IMR-90 (cell line): ENCODE measurements at regions not wholly inside any gene's neighbourhood (a gene's known extent, or its start where the extent isn't known, plus 50 kb on each side); places are given as distances from the start of the nearest gene placed in this dataset.

Experiments
- ATAC-seq: fragments of 200-7000 bp; cut with Tn5 transposase; 2 replicates; pipeline ENCODE4 v1.9.1; 2020; ENCODE audit warnings: low read depth, mild to moderate bottlenecking, moderate library complexity
- BruUV-seq: library from RNA; stranded (reverse); fragments of 400-500 nt; replicated peaks from 2 replicates; lab custom pipeline; 2021; lab: Mats Ljungman, UMichigan
- CTCF ChIA-PET: fragments of 300-600 bp; formaldehyde crosslinking; extraction: SDS; loops from one replicate; lab custom pipeline; 2021; ENCODE audit warnings: antibody characterized with exemption; lab: Yijun Ruan, JAX
- POLR2A ChIA-PET: fragments of 300-600 bp; sonication (Branson Sonifier 250); formaldehyde crosslinking; loops from one replicate; lab custom pipeline; 2022; ENCODE audit warnings: antibody characterized with exemption; ENCODE audit not compliant: unreplicated experiment; lab: Charles Lee
- DNase-seq: peaks from one replicate; pipeline ENCODE4 v3.0.0; 2013
- H2AFZ ChIP-seq: replicated peaks from 2 replicates; pipeline ENCODE3; 2013; ENCODE audit warnings: low read length, mild to moderate bottlenecking; ENCODE audit not compliant: poor library complexity
- H2AK5ac ChIP-seq: 2 replicates; pipeline ENCODE4 v1.6.1; 2013; ENCODE audit warnings: low read depth, low read length, inconsistent platforms
- H2AK9ac ChIP-seq: replicated peaks from 2 replicates; pipeline ENCODE3; 2013; ENCODE audit warnings: mild to moderate bottlenecking, low read depth, low read length, moderate library complexity; ENCODE audit not compliant: poor library complexity
- H2BK120ac ChIP-seq: 2 replicates; pipeline ENCODE4 v1.6.1; 2013; ENCODE audit warnings: low read depth, low read length, inconsistent platforms
- H2BK15ac ChIP-seq: 3 replicates; pipeline ENCODE4 v1.6.1; 2013; ENCODE audit warnings: low read depth, low read length, inconsistent platforms
- H2BK20ac ChIP-seq: 2 replicates; pipeline ENCODE4 v1.6.1; 2013; ENCODE audit warnings: low read depth, mild to moderate bottlenecking, inconsistent platforms, low read length, moderate library complexity
- H2BK5ac ChIP-seq: 2 replicates; pipeline ENCODE4 v1.6.1; 2013; ENCODE audit warnings: mild to moderate bottlenecking, low read depth, low read length, inconsistent platforms; ENCODE audit not compliant: poor library complexity, severe bottlenecking
- H3K14ac ChIP-seq: replicated peaks from 2 replicates; pipeline ENCODE4 v1.6.1; 2013; ENCODE audit warnings: low read depth, low read length, inconsistent platforms
- H3K18ac ChIP-seq: 2 replicates; pipeline ENCODE4 v1.6.1; 2013; ENCODE audit warnings: low read depth, low read length, control low read depth
- H3K23ac ChIP-seq: 2 replicates; pipeline ENCODE4 v1.6.1; 2013; ENCODE audit warnings: low read depth, low read length, inconsistent platforms
- H3K27ac ChIP-seq: 2 replicates; pipeline ENCODE4 v1.5.1; 2013; ENCODE audit warnings: mild to moderate bottlenecking, control low read depth, low read length; ENCODE audit not compliant: insufficient read depth
- H3K27me3 ChIP-seq: 2 replicates; pipeline ENCODE4 v1.6.1; 2013; ENCODE audit warnings: low read length; ENCODE audit not compliant: control insufficient read depth, insufficient read depth
- H3K36me3 ChIP-seq: 2 replicates; pipeline ENCODE4 v1.6.1; 2013; ENCODE audit warnings: low read length, mixed read lengths; ENCODE audit not compliant: control insufficient read depth, insufficient read depth
- H3K4ac ChIP-seq: 2 replicates; pipeline ENCODE4 v1.6.1; 2013; ENCODE audit warnings: low read depth, low read length, inconsistent platforms
- H3K4me1 ChIP-seq: 2 replicates; pipeline ENCODE4 v1.6.1; 2013; ENCODE audit warnings: low read length, mixed read lengths; ENCODE audit not compliant: control insufficient read depth, insufficient read depth
- H3K4me2 ChIP-seq: 2 replicates; pipeline ENCODE4 v1.6.1; 2013; ENCODE audit warnings: low read depth, mild to moderate bottlenecking, control low read depth, low read length, moderate library complexity
- H3K4me3 ChIP-seq: 2 replicates; pipeline ENCODE4 v1.5.1; 2013; ENCODE audit warnings: low read depth, mild to moderate bottlenecking, control low read depth, low read length, moderate library complexity; ENCODE audit not compliant: insufficient read depth
- H3K56ac ChIP-seq: 2 replicates; pipeline ENCODE4 v1.6.1; 2013; ENCODE audit warnings: low read length, inconsistent platforms; ENCODE audit not compliant: insufficient read depth; ENCODE audit errors: extremely low read depth
- H3K79me1 ChIP-seq, 2 experiments: 2 replicates each; pipeline ENCODE4 v1.6.1; 2013; ENCODE audit warnings: low read length in 2 of 2, inconsistent platforms in 1 of 2, low read depth in 1 of 2
- H3K9ac ChIP-seq: 2 replicates; pipeline ENCODE4 v1.6.1; 2013; ENCODE audit warnings: low read depth, low read length, control low read depth
- H3K9me1 ChIP-seq: 2 replicates; pipeline ENCODE4 v1.6.1; 2013; ENCODE audit warnings: low read length, inconsistent platforms; ENCODE audit not compliant: insufficient read depth
- H3K9me3 ChIP-seq: 2 replicates; pipeline ENCODE4 v1.6.1; 2013; ENCODE audit warnings: low read length; ENCODE audit not compliant: control insufficient read depth, insufficient read depth
- H4K20me1 ChIP-seq: 2 replicates; pipeline ENCODE4 v1.6.1; 2013; ENCODE audit warnings: low read length, inconsistent platforms; ENCODE audit not compliant: insufficient read depth
- H4K5ac ChIP-seq: 2 replicates; pipeline ENCODE4 v1.6.1; 2013; ENCODE audit warnings: mild to moderate bottlenecking, low read depth, low read length, control low read depth
- H4K8ac ChIP-seq, 2 experiments: 2 replicates each; pipeline ENCODE4 v1.6.1; 2013; ENCODE audit warnings: low read depth in 2 of 2, low read length in 2 of 2, control low read depth in 1 of 2, inconsistent platforms in 1 of 2
- H4K91ac ChIP-seq: 2 replicates; pipeline ENCODE4 v1.6.1; 2013; ENCODE audit warnings: low read depth, low read length, inconsistent platforms; ENCODE audit not compliant: insufficient read depth
- BHLHE40 ChIP-seq: fragments of 150-350 bp; IDR thresholded peaks from 2 replicates; pipeline ENCODE4 v1.6.1; 2016; ENCODE audit warnings: mild to moderate bottlenecking, low read depth, low read length
- CEBPB ChIP-seq: IDR thresholded peaks from 2 replicates; pipeline ENCODE4 v1.6.1; 2012; ENCODE audit warnings: low read depth, low read length, improper control_type of control experiment
- FOS ChIP-seq: fragments of 150-350 bp; IDR thresholded peaks from 2 replicates; pipeline ENCODE4 v1.6.1; 2016; ENCODE audit warnings: low read depth, low read length
- MAFK ChIP-seq: IDR thresholded peaks from 2 replicates; pipeline ENCODE4 v1.6.1; 2012; ENCODE audit warnings: low read depth, low read length, improper control_type of control experiment
- MAZ ChIP-seq: IDR thresholded peaks from 2 replicates; pipeline ENCODE4 v1.6.1; 2012; ENCODE audit warnings: low read depth, mild to moderate bottlenecking, low read length, improper control_type of control experiment, moderate library complexity, borderline replicate concordance
- MXI1 ChIP-seq: IDR thresholded peaks from 2 replicates; pipeline ENCODE4 v1.6.1; 2012; ENCODE audit warnings: low read depth, mild to moderate bottlenecking, low read length, moderate library complexity, borderline replicate concordance
- NFE2L2 ChIP-seq: fragments of 150-350 bp; IDR thresholded peaks from 2 replicates; pipeline ENCODE4 v1.6.1; 2016; ENCODE audit warnings: low read depth, mild to moderate bottlenecking, low read length
- POLR2A ChIP-seq: IDR thresholded peaks from 2 replicates; pipeline ENCODE4 v1.6.1; 2012; ENCODE audit warnings: mild to moderate bottlenecking, low read depth, low read length
- RCOR1 ChIP-seq: IDR thresholded peaks from 2 replicates; pipeline ENCODE4 v1.6.1; 2012; ENCODE audit warnings: mild to moderate bottlenecking, low read length, improper control_type of control experiment; ENCODE audit not compliant: insufficient replicate concordance
- RFX5 ChIP-seq: IDR thresholded peaks from 2 replicates; pipeline ENCODE4 v1.8.0; 2012; ENCODE audit warnings: low read depth, mild to moderate bottlenecking, low read length, moderate library complexity
- SMC3 ChIP-seq: fragments of 150-350 bp; IDR thresholded peaks from 2 replicates; pipeline ENCODE4 v1.6.1; 2016; ENCODE audit warnings: low read depth, mild to moderate bottlenecking, antibody characterized with exemption, low read length, moderate library complexity
- WGBS, 2 experiments: methylation state at CpG; one replicate each; pipeline versions ENCODE4 v1.1.5 to v1.1.7; 2013; ENCODE audit warnings: missing lambda C conversion rate in 2 of 2; ENCODE audit not compliant: insufficient read length in 1 of 2; ENCODE audit errors: extremely low coverage in 2 of 2; 5-methylcytosine and 5-hydroxymethylcytosine counted together
- dilution Hi-C: fragments of 300-500 bp; cut with HindIII; formaldehyde crosslinking; loops from one replicate; pipeline ENCODE4 v1.14.3; 2018; ENCODE audit warnings: low sequenced_read_pairs; ENCODE audit not compliant: unreplicated experiment
- in situ Hi-C: fragments of 300-500 bp; cut with MboI; formaldehyde crosslinking; loops from 3 replicates; pipeline ENCODE4 v1.14.3; 2019; ENCODE audit warnings: low sequenced_read_pairs, inconsistent platforms, mixed read lengths
- intact Hi-C: fragments of 100-400 bp; cut with micrococcal nuclease; formaldehyde crosslinking; loops from 2 replicates; pipeline ENCODE4 v1.10.0; 2022
- TF ChIP-seq, protein P1 (sequence below): conservative IDR thresholded peaks from 2 replicates; pipeline ENCODE4 v1.5.1; 2012; ENCODE audit warnings: mild to moderate bottlenecking, low read depth, low read length, improper control_type of control experiment

- ATAC-seq (no peak), DNase-seq (no peak)
- Histone ChIP-seq H3K27ac (no peak overlapping the region), H4K20me1 (no peaks in the 10 kb centered on the region), H3K56ac (no peak overlapping the region), H3K4me1 (no peaks in the 10 kb centered on the region), H3K4me3 (no peak overlapping the region), H4K91ac (no peak overlapping the region), H3K4ac (no peak overlapping the region), H2AK5ac (no peak overlapping the region), H3K36me3 (no peaks in the 10 kb centered on the region), H3K18ac (no peak overlapping the region), H2BK20ac (no peak overlapping the region), H3K23ac (no peak overlapping the region), H2BK5ac (no peak overlapping the region), H3K9me1 (no peaks in the 10 kb centered on the region), H2BK15ac (no peak overlapping the region), H3K4me2 (no peak overlapping the region), H4K8ac (no peak overlapping the region), H2BK120ac (no peak overlapping the region), H2AK9ac (no peak overlapping the region), H3K9me3 (peaks cover 10% of the 10 kb centered on the region; the same call in 1 of the 2 replicates), H3K9ac (no peak overlapping the region), H3K27me3 (no peaks in the 10 kb centered on the region), H2AFZ (no peak overlapping the region), H4K5ac (no peak overlapping the region), H3K14ac (no peak overlapping the region), H3K79me1 (no peaks in the 10 kb centered on the region)
- no CpG with 5 or more reads among the region's 3 CpGs for WGBS, 2 experiments
- in situ Hi-C loops (no loop called here), intact Hi-C loops (no loop called here), dilution Hi-C loops (no loop called here)
- BruUV-seq: no TSS peak
- ChIA-PET POLR2A (no interaction called here), CTCF (no interaction called here)
- TF ChIP-seq SMC3 (no peak), BHLHE40 (no peak), CEBPB (no peak), MAFK (no peak), NFE2L2 (no peak), RFX5 (no peak), RCOR1 (no peak), FOS (no peak), POLR2A (no peak), MAZ (no peak), MXI1 (no peak)
- TF ChIP-seq, protein P1, sequence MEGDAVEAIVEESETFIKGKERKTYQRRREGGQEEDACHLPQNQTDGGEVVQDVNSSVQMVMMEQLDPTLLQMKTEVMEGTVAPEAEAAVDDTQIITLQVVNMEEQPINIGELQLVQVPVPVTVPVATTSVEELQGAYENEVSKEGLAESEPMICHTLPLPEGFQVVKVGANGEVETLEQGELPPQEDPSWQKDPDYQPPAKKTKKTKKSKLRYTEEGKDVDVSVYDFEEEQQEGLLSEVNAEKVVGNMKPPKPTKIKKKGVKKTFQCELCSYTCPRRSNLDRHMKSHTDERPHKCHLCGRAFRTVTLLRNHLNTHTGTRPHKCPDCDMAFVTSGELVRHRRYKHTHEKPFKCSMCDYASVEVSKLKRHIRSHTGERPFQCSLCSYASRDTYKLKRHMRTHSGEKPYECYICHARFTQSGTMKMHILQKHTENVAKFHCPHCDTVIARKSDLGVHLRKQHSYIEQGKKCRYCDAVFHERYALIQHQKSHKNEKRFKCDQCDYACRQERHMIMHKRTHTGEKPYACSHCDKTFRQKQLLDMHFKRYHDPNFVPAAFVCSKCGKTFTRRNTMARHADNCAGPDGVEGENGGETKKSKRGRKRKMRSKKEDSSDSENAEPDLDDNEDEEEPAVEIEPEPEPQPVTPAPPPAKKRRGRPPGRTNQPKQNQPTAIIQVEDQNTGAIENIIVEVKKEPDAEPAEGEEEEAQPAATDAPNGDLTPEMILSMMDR: no peak
Measured at GRCh38 chr1:106200711-106201110, 855.8 kb upstream of the PRMT6 start.
